Thoracic aorta (tissue), 2 donors: ENCODE measurements at regions not wholly inside any gene's neighbourhood (a gene's known extent, or its start where the extent isn't known, plus 50 kb on each side); places are given as distances from the start of the nearest gene placed in this dataset.

ENCODE experiments used
- ATAC-seq: fragments of 150-250 bp; one replicate; pipeline ENCODE4 v1.8.0; 2017; ENCODE audit warnings: low read depth; ENCODE audit not compliant: insufficient number of reproducible peaks, low FRiP score
- DNase-seq: peaks from one replicate; pipeline ENCODE4 v3.0.0-alpha.2; 2020; ENCODE audit warnings: low spot score
- H3K27ac ChIP-seq, 2 donors: fragments of 200-600 bp; sonication (generic); 1 replicate in 1 of 2; 2 replicates in 1 of 2; pipeline ENCODE4 v1.5.1; 2016; ENCODE audit warnings: mild to moderate bottlenecking in 2 of 2, moderate library complexity in 2 of 2
- H3K27me3 ChIP-seq: fragments of 200-600 bp; sonication (generic); replicated peaks from 2 replicates; pipeline ENCODE4 v1.6.0; 2016; ENCODE audit warnings: mild to moderate bottlenecking; ENCODE audit not compliant: insufficient read depth
- H3K36me3 ChIP-seq: fragments of 200-600 bp; sonication (generic); one replicate; pipeline ENCODE4 v1.5.1; 2016
- H3K4me1 ChIP-seq, 2 donors: fragments of 200-600 bp; sonication (generic); 1 replicate in 1 of 2; 2 replicates in 1 of 2; pipeline versions ENCODE4 v1.5.1 to v1.6.0; 2016; ENCODE audit warnings: low read depth in 2 of 2, mild to moderate bottlenecking in 1 of 2; ENCODE audit not compliant: control insufficient read depth in 1 of 2
- H3K4me3 ChIP-seq: fragments of 200-600 bp; sonication (generic); 2 replicates; pipeline ENCODE4 v1.5.1; 2016; ENCODE audit warnings: mild to moderate bottlenecking
- H3K9me3 ChIP-seq: fragments of 200-600 bp; sonication (generic); 2 replicates; pipeline ENCODE4 v1.5.1; 2016
- TF ChIP-seq, protein P1 (sequence below): fragments of 200-600 bp; sonication (generic); IDR thresholded peaks from one replicate; pipeline ENCODE4 v1.5.1; 2019; ENCODE audit warnings: antibody characterized with exemption

DNA sequence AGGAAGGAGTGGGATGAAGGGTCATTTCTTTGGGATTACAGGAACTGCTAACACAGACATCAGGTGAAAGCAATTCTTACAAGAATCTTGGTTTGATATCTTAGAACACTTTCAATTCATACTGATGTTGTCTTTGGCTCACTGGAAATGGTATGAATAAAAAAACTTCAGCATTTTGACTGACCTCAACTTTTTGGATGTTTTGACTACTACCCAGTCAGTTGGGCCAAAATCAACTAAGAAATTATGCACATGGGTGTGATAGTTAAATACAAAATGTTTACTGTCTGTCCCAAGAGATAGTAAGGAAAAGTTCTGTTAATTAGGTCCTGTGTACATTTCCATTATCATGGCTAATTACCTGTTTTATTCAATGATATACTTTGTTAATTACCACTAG lies 165.5 kb upstream of the LRIG1 start:
- ATAC-seq (no peak), DNase-seq (no peak)
- peaks cover 11 to 24% of the 10 kb centered on the region in 2 donors for H3K4me1 ChIP-seq
- TF ChIP-seq, protein P1, sequence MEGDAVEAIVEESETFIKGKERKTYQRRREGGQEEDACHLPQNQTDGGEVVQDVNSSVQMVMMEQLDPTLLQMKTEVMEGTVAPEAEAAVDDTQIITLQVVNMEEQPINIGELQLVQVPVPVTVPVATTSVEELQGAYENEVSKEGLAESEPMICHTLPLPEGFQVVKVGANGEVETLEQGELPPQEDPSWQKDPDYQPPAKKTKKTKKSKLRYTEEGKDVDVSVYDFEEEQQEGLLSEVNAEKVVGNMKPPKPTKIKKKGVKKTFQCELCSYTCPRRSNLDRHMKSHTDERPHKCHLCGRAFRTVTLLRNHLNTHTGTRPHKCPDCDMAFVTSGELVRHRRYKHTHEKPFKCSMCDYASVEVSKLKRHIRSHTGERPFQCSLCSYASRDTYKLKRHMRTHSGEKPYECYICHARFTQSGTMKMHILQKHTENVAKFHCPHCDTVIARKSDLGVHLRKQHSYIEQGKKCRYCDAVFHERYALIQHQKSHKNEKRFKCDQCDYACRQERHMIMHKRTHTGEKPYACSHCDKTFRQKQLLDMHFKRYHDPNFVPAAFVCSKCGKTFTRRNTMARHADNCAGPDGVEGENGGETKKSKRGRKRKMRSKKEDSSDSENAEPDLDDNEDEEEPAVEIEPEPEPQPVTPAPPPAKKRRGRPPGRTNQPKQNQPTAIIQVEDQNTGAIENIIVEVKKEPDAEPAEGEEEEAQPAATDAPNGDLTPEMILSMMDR: no peak
- H3K36me3 ChIP-seq: no peaks in the 10 kb centered on the region
- no peak overlapping the region for H3K27ac ChIP-seq
- H3K4me3 ChIP-seq: no peak overlapping the region
- H3K27me3 ChIP-seq: no peaks in the 10 kb centered on the region
- no peaks in the 10 kb centered on the region for H3K9me3 ChIP-seq

DNA sequence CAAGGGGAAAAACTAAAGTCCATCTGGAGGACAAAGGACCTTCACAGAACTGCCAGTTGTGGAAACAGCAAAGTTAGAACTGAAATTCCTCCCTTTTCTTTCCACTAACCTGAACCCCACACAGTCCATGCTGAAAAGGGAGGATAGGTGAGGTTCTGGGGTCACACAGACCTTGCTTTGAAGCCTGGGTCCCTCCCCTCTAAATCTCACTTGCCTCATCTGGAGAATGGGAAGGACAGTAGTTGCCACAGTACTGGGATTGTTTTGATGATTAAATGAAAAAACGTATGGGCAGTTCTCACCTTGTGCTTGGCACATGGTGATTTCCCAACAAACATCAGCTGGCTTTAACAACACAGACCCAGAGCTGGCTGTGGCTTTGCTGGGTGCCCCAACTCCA lies 166.4 kb upstream of the LRIG1 start:
- Histone ChIP-seq H3K4me3 (no peak overlapping the region), H3K36me3 (no peaks in the 10 kb centered on the region), H3K4me1 (peaks cover 11 to 24% of the 10 kb centered on the region in 2 donors), H3K9me3 (no peaks in the 10 kb centered on the region), H3K27me3 (no peaks in the 10 kb centered on the region), H3K27ac (no peak overlapping the region)
- TF ChIP-seq, protein P1: no peak
- no peak for ATAC-seq
- DNase-seq: no peak

DNA sequence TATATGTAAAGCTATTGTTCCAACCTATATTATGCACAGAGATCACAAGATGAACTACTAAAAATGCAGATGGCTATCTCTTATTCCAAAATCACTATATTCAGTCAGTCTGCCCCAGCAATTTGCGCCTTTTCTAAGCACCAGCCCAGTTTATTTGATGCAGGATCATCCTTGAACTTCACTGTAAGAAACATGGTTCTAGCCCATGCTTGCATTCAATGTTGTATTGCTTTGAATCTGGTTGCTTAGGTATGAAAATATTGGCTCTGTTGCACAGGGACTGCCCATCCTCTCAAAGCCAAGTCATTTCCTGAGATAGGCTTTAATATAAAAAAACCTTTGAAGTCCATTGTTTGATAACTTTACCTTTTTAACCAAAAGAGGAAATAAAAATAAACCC lies 170.5 kb upstream of the LRIG1 start:
- Histone ChIP-seq H3K36me3 (no peaks in the 10 kb centered on the region), H3K4me3 (no peak overlapping the region), H3K4me1 (peaks cover 3 to 12% of the 10 kb centered on the region in 2 donors), H3K27me3 (no peaks in the 10 kb centered on the region), H3K27ac (no peak overlapping the region), H3K9me3 (no peaks in the 10 kb centered on the region)
- TF ChIP-seq, protein P1: no peak
- ATAC-seq (no peak), DNase-seq (no peak)

DNA sequence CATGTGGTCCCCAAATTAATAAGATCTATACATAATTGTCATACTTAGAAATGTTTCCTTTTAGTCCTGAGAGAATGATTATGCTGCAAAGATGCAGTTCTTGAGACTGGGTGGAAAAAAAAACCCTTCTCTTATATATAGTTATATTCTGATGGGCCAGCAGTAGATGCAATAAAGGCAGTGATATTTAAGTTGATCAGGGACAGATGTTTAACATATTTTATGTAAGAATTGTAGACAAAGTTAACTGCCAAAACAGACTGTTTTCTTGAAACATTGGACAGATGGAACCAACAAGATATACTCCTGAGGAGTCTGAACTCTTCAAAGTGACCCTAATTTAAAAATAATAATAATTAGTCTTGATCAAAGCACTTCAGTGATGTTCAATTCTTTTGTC lies 172.0 kb upstream of the LRIG1 start:
- H3K36me3 ChIP-seq: no peaks in the 10 kb centered on the region
- no peak overlapping the region for H3K27ac ChIP-seq
- H3K4me3 ChIP-seq: no peak overlapping the region
- H3K9me3 ChIP-seq: no peaks in the 10 kb centered on the region
- no peaks in the 10 kb centered on the region for H3K27me3 ChIP-seq
- TF ChIP-seq, protein P1: no peak
- no peak for DNase-seq
- no peak for ATAC-seq
- no peaks in the 10 kb centered on the region for H3K4me1 ChIP-seq

DNA sequence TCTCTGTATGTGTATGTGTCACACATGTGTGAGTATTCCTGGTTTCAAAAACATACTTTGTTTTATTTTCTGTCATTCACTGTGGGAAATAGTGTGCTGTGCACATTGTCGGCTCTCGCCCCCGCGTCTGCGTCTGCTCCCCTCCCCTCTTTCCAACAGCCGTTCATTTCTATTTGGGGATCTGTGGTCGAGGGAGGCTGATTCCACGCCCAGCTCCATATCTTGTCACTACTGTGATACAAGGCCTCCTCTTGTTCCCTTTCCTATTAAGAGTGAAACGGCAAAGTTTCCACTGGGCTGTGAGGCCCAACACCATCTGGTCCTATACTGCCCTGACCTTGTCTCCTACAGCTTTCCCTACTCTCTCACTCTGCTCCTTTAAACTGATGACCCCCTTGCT lies 172.5 kb upstream of the LRIG1 start:
- DNase-seq (no peak), ATAC-seq (no peak)
- Histone ChIP-seq H3K27ac (no peak overlapping the region), H3K27me3 (no peaks in the 10 kb centered on the region), H3K9me3 (no peaks in the 10 kb centered on the region), H3K4me1 (no peaks in the 10 kb centered on the region), H3K4me3 (no peak overlapping the region), H3K36me3 (no peaks in the 10 kb centered on the region)
- TF ChIP-seq, protein P1: no peak
